HCT116 (cell line): ENCODE measurements at regions not wholly inside any gene's neighbourhood (a gene's known extent, or its start where the extent isn't known, plus 50 kb on each side); places are given as distances from the start of the nearest gene placed in this dataset.

Source experiments
- ATAC-seq: fragments of 200-7000 bp; cut with Tn5 transposase; 2 replicates; pipeline ENCODE4 v1.9.1; 2020; ENCODE audit warnings: mild to moderate bottlenecking, moderate library complexity
- BruUV-seq: library from RNA; stranded (reverse); fragments of 400-500 nt; replicated peaks from 2 replicates; lab custom pipeline; 2021; lab: Mats Ljungman, UMichigan
- CTCF ChIA-PET: fragments of 300-600 bp; sonication (Branson Sonifier 250); formaldehyde crosslinking; loops from one replicate; lab custom pipeline; 2021; ENCODE audit warnings: antibody characterized with exemption; lab: Charles Lee
- POLR2A ChIA-PET: fragments of 300-600, 350-600 bp; sonication (Branson Sonifier 250); formaldehyde crosslinking; loops from one replicate; lab custom pipeline; 2021; ENCODE audit warnings: antibody characterized with exemption; lab: Charles Lee
- RAD21 ChIA-PET, 2 experiments: fragments of 300-600 bp; sonication (Branson Sonifier 250); formaldehyde crosslinking; loops; one replicate each; lab custom pipeline; 2023; ENCODE audit warnings: low total read pairs in 2 of 2; ENCODE audit not compliant: uncharacterized antibody in 2 of 2, unreplicated experiment in 2 of 2, low non-redundant PET in 1 of 2; lab: Charles Lee
- DNase-seq: peaks from one replicate; pipeline ENCODE4 v3.0.0-alpha.2; 2010; ENCODE audit warnings: low read depth, low spot score
- H2AFZ ChIP-seq: fragments of 200-600 bp; shearing (Covaris generic), sonication (generic); 2 replicates; pipeline ENCODE4 v1.6.1; 2017; ENCODE audit warnings: low read depth, mixed run types, mixed read lengths, antibody characterized with exemption, low read length; ENCODE audit not compliant: poor library complexity, severe bottlenecking
- H3K27ac ChIP-seq: 2 replicates; pipeline ENCODE4 v1.5.1; 2012; ENCODE audit warnings: low read depth, low read length
- H3K27me3 ChIP-seq: fragments of 200-600 bp; sonication (generic); 2 replicates; pipeline ENCODE4 v1.6.1; 2016; ENCODE audit warnings: mixed run types, low read length, mixed read lengths; ENCODE audit not compliant: insufficient read depth
- H3K36me3 ChIP-seq, 2 experiments: fragments of 200-500 bp in 1 of 2; fragments of 200-600 bp in 1 of 2; sonication (Bioruptor generic) in 1 of 2; sonication (generic) in 1 of 2; 2 replicates each; pipeline versions ENCODE4 v1.5.1 to v1.6.1; 2014 to 2016; ENCODE audit warnings: low read length in 2 of 2, inconsistent platforms in 1 of 2, mixed read lengths in 1 of 2, mixed run types in 1 of 2; ENCODE audit not compliant: insufficient read depth in 2 of 2, control insufficient read depth in 1 of 2
- H3K4me1 ChIP-seq, 2 experiments: fragments of 200-600 bp in 1 of 2; sonication (generic) in 1 of 2; 2 replicates each; pipeline versions ENCODE4 v1.5.1 to v1.6.1; 2012 to 2017; ENCODE audit warnings: low read length in 2 of 2, inconsistent platforms in 1 of 2, mild to moderate bottlenecking in 1 of 2, mixed read lengths in 1 of 2, mixed run types in 1 of 2, moderate library complexity in 1 of 2; ENCODE audit not compliant: insufficient read depth in 2 of 2, control insufficient read depth in 1 of 2
- H3K4me2 ChIP-seq: fragments of 200-600 bp; sonication (generic); 2 replicates; pipeline ENCODE4 v1.6.1; 2017; ENCODE audit warnings: mixed run types, low read length, mixed read lengths
- H3K4me3 ChIP-seq, 2 experiments: fragments of 200-600 bp in 1 of 2; sonication (generic) in 1 of 2; replicated peaks in 1 of 2; 2 replicates each; pipeline ENCODE4 v1.5.1; 2011 to 2016; ENCODE audit warnings: low read length in 2 of 2, control low read depth in 1 of 2, low read depth in 1 of 2, mild to moderate bottlenecking in 1 of 2, mixed read lengths in 1 of 2, mixed run types in 1 of 2
- H3K79me2 ChIP-seq: fragments of 200-600 bp; sonication (generic); 2 replicates; pipeline ENCODE4 v1.6.1; 2017; ENCODE audit warnings: mild to moderate bottlenecking, mixed run types, low read length, moderate library complexity, mixed read lengths; ENCODE audit not compliant: insufficient read depth
- H3K9ac ChIP-seq: fragments of 200-600 bp; sonication (generic); 2 replicates; pipeline ENCODE4 v1.6.1; 2016; ENCODE audit warnings: low read length, mixed read lengths
- H3K9me2 ChIP-seq: fragments of 200-600 bp; sonication (generic), shearing (Covaris generic); 2 replicates; pipeline ENCODE4 v1.6.1; 2017; ENCODE audit warnings: mixed run types, mild to moderate bottlenecking, moderate library complexity; ENCODE audit not compliant: insufficient read depth
- H3K9me3 ChIP-seq, 2 experiments: fragments of 200-500 bp in 1 of 2; fragments of 200-600 bp in 1 of 2; sonication (Bioruptor generic) in 1 of 2; sonication (generic) in 1 of 2; 2 replicates each; pipeline ENCODE4 v1.6.1; 2014 to 2017; ENCODE audit warnings: low read length in 2 of 2, mixed read lengths in 2 of 2, inconsistent platforms in 1 of 2, low read depth in 1 of 2, mild to moderate bottlenecking in 1 of 2, mixed run types in 1 of 2, moderate library complexity in 1 of 2; ENCODE audit not compliant: control insufficient read depth in 1 of 2, insufficient read depth in 1 of 2
- H4K20me1 ChIP-seq: fragments of 200-600 bp; sonication (generic), shearing (Covaris generic); 2 replicates; pipeline ENCODE4 v1.6.1; 2017; ENCODE audit warnings: mixed run types, mild to moderate bottlenecking, moderate library complexity; ENCODE audit not compliant: insufficient read depth
- CBX3 ChIP-seq: IDR thresholded peaks from 2 replicates; pipeline ENCODE4 v1.6.1; 2012; ENCODE audit warnings: low read depth
- EGR1 ChIP-seq: IDR thresholded peaks from 2 replicates; pipeline ENCODE4 v1.6.1; 2012; ENCODE audit warnings: low read depth
- ELF1 ChIP-seq: IDR thresholded peaks from 2 replicates; pipeline ENCODE4 v1.6.1; 2012; ENCODE audit warnings: low read depth, borderline replicate concordance
- EZH2 ChIP-seq: fragments of 200-600 bp; sonication (generic); IDR thresholded peaks from 2 replicates; pipeline ENCODE4 v1.6.1; 2017; ENCODE audit warnings: antibody characterized with exemption, mixed run types
- EZH2phosphoT487 ChIP-seq: fragments of 200-600 bp; IDR thresholded peaks from 2 replicates; pipeline ENCODE4 v1.6.1; 2018; ENCODE audit warnings: antibody characterized with exemption, borderline replicate concordance
- FOSL1 ChIP-seq: IDR thresholded peaks from 2 replicates; pipeline ENCODE4 v1.6.1; 2012; ENCODE audit warnings: low read depth
- JUND ChIP-seq: IDR thresholded peaks from 2 replicates; pipeline ENCODE4 v1.6.1; 2012
- POLR2A ChIP-seq: IDR thresholded peaks from 2 replicates; pipeline ENCODE4 v1.7.0; 2011; ENCODE audit warnings: borderline replicate concordance; ENCODE audit not compliant: insufficient read depth, insufficient read length; ENCODE audit errors: extremely low read depth
- POLR2AphosphoS5 ChIP-seq: IDR thresholded peaks from 2 replicates; pipeline ENCODE4 v1.6.1; 2011; ENCODE audit warnings: mild to moderate bottlenecking, low read depth, low read length, moderate library complexity
- RAD21 ChIP-seq: IDR thresholded peaks from 2 replicates; pipeline ENCODE4 v1.6.1; 2012; ENCODE audit warnings: low read depth, mild to moderate bottlenecking
- SP1 ChIP-seq: IDR thresholded peaks from 2 replicates; pipeline ENCODE4 v1.6.1; 2012; ENCODE audit warnings: low read depth
- SRF ChIP-seq: IDR thresholded peaks from 2 replicates; pipeline ENCODE4 v1.6.1; 2012; ENCODE audit warnings: low read depth
- TCF7L2 ChIP-seq: IDR thresholded peaks from 2 replicates; pipeline ENCODE4 v1.7.0; 2011; ENCODE audit warnings: borderline replicate concordance, inconsistent platforms; ENCODE audit not compliant: insufficient read depth, insufficient read length; ENCODE audit errors: extremely low read depth
- YY1 ChIP-seq: IDR thresholded peaks from 2 replicates; pipeline ENCODE4 v1.6.1; 2011; ENCODE audit warnings: low read length, low read depth, moderate library complexity, mild to moderate bottlenecking; ENCODE audit not compliant: insufficient replicate concordance; ENCODE audit errors: extremely low read depth
- ZFX ChIP-seq: fragments of 450-650 bp; IDR thresholded peaks from 2 replicates; pipeline ENCODE4 v1.6.1; 2017
- ZNF274 ChIP-seq: fragments of 200-500 bp; sonication (Bioruptor generic); IDR thresholded peaks from 2 replicates; pipeline ENCODE4 v1.6.1; 2014; ENCODE audit warnings: mild to moderate bottlenecking, low read depth, low read length, inconsistent platforms
- intact Hi-C: fragments of 100-400 bp; cut with micrococcal nuclease; formaldehyde crosslinking; loops from 2 replicates; pipeline ENCODE4 v1.10.0; 2022
- TF ChIP-seq, protein P1 (sequence below): IDR thresholded peaks from 2 replicates; pipeline ENCODE4 v1.6.1; 2012; ENCODE audit warnings: low read depth
- TF ChIP-seq, protein P2 (sequence below): IDR thresholded peaks from 2 replicates; pipeline ENCODE4 v1.6.1; 2012

DNA sequence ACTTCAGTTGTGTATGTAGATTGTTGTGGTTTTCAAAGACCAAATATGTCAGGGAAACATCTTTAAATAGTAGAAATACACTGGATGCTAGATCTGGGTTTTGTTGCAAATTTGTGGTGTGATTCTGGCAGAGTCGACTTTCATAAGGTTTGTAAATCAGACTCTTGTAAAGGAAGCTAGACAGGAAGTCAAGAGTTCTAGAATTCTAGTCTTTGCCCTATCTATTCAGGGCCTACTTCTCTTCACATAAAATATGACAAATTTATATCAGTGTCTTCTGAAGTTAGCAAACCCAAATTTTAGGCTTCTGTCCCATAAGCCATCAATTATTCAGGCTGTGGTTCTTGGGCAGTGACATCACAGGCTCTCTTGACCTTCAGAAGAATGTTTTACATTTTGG is 1579.2 kb upstream of the PIK3C3 start:
- ChIA-PET POLR2A (no interaction called here), RAD21 (no interaction called here), CTCF (no interaction called here)
- ATAC-seq (no peak), DNase-seq (no peak)
- Histone ChIP-seq H3K27ac (no peak overlapping the region), H3K79me2 (no peaks in the 10 kb centered on the region), H4K20me1 (no peaks in the 10 kb centered on the region), H2AFZ (no peak overlapping the region), H3K9ac (no peak overlapping the region), H3K36me3 (no peaks in the 10 kb centered on the region), H3K27me3 (no peaks in the 10 kb centered on the region), H3K4me3 (no peak overlapping the region)
- intact Hi-C loops, result no loop called here
- BruUV-seq, result no TSS peak
- no peak for TF ChIP-seq RAD21
- no peak for TF ChIP-seq ELF1
- no peak for TF ChIP-seq JUND
- no peak for TF ChIP-seq POLR2A
- TF ChIP-seq POLR2AphosphoS5, result no peak
- no peak for TF ChIP-seq EZH2
- TF ChIP-seq FOSL1, result no peak
- TF ChIP-seq, protein P1, sequence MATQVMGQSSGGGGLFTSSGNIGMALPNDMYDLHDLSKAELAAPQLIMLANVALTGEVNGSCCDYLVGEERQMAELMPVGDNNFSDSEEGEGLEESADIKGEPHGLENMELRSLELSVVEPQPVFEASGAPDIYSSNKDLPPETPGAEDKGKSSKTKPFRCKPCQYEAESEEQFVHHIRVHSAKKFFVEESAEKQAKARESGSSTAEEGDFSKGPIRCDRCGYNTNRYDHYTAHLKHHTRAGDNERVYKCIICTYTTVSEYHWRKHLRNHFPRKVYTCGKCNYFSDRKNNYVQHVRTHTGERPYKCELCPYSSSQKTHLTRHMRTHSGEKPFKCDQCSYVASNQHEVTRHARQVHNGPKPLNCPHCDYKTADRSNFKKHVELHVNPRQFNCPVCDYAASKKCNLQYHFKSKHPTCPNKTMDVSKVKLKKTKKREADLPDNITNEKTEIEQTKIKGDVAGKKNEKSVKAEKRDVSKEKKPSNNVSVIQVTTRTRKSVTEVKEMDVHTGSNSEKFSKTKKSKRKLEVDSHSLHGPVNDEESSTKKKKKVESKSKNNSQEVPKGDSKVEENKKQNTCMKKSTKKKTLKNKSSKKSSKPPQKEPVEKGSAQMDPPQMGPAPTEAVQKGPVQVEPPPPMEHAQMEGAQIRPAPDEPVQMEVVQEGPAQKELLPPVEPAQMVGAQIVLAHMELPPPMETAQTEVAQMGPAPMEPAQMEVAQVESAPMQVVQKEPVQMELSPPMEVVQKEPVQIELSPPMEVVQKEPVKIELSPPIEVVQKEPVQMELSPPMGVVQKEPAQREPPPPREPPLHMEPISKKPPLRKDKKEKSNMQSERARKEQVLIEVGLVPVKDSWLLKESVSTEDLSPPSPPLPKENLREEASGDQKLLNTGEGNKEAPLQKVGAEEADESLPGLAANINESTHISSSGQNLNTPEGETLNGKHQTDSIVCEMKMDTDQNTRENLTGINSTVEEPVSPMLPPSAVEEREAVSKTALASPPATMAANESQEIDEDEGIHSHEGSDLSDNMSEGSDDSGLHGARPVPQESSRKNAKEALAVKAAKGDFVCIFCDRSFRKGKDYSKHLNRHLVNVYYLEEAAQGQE, result no peak
- TF ChIP-seq EZH2phosphoT487, result no peak
- TF ChIP-seq ZFX, result no peak
- no peak for TF ChIP-seq YY1
- TF ChIP-seq, protein P2, sequence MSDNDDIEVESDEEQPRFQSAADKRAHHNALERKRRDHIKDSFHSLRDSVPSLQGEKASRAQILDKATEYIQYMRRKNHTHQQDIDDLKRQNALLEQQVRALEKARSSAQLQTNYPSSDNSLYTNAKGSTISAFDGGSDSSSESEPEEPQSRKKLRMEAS, result no peak
- TF ChIP-seq SRF, result no peak
- TF ChIP-seq EGR1, result no peak
- no peak for TF ChIP-seq ZNF274
- TF ChIP-seq TCF7L2, result no peak
- no peak for TF ChIP-seq SP1
- no peak for TF ChIP-seq CBX3
- TF ChIP-seq, all 23 proteins: peak for 0
- Histone ChIP-seq H3K4me2 (no peak overlapping the region), H3K9me3 (peaks cover 0 to 5% of the 10 kb centered on the region in 2 experiments; a peak in 2 of 4 replicates), H3K9me2 (no peaks in the 10 kb centered on the region), H3K4me1 (no peaks in the 10 kb centered on the region)
